ENCODE measurements at regions not wholly inside any gene's neighbourhood (a gene's known extent, or its start where the extent isn't known, plus 50 kb on each side); places are given as distances from the start of the nearest gene placed in this dataset.

- Mint-ChIP-seq H3K9me3 (peaks cover 3% of the 10 kb centered on the region), H3K36me3 (no peaks in the 10 kb centered on the region), H3K27ac (no peak overlapping the region), H3K4me3 (no peak overlapping the region), H3K4me1 (ENCODE audit: low read depth in 2 of 2) (no peaks in the 10 kb centered on the region), H3K27me3 (no peaks in the 10 kb centered on the region)
- ATAC-seq = no peak
- peak; percentile 40 for DNase-seq (ENCODE audit: low spot score)
Observed at GRCh38 chr2:240363746-240364581, 71.5 kb upstream of the GPC1 start.

- peaks cover 3% of the 10 kb centered on the region for H3K9me3 Mint-ChIP-seq
- no peak overlapping the region for H3K4me3 Mint-ChIP-seq
- H3K27ac Mint-ChIP-seq = no peak overlapping the region
- peak; percentile 54 for DNase-seq (ENCODE audit: low spot score)
- no peaks in the 10 kb centered on the region for H3K36me3 Mint-ChIP-seq
- H3K4me1 Mint-ChIP-seq (ENCODE audit: low read depth in 2 of 2) = no peaks in the 10 kb centered on the region
- no peak for ATAC-seq
- no peaks in the 10 kb centered on the region for H3K27me3 Mint-ChIP-seq
Observed at GRCh38 chr2:240364582-240364960, 70.9 kb upstream of the GPC1 start.

- Mint-ChIP-seq H3K27ac (no peak overlapping the region), H3K9me3 (peaks cover 3% of the 10 kb centered on the region), H3K27me3 (no peaks in the 10 kb centered on the region), H3K4me3 (no peak overlapping the region), H3K4me1 (ENCODE audit: low read depth in 2 of 2) (no peaks in the 10 kb centered on the region), H3K36me3 (no peaks in the 10 kb centered on the region)
- ATAC-seq (no peak), DNase-seq (ENCODE audit: low spot score) (peak; percentile 58)
Observed at GRCh38 chr2:240364961-240365775, 70.3 kb upstream of the GPC1 start.

DNA sequence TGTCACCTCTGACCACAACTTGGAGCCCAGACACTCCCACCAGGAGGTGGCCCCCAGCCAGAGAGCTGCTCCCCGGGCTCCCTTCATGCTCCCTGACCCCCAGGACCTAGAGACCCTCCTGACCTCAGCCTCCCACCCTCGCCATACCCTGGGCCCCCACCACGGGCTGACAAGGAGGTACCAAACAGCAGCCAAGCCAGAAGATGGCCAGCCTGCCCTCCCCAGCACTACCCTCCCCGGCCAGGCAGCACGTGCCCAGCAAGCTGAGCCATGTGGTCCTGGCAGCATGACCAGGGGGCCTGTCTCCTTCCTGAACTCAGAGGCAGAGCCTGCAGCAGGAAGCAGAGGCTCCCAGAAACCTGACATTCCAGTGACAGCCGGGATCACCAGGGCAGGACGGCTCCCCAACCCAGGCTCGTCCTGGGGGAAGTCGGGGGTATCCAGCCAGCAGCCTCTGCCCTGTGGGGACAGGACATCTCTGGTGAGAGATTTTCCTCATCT lies 69.4 kb upstream of the GPC1 start:
- ATAC-seq (no peak), DNase-seq (ENCODE audit: low spot score) (no peak)
- Mint-ChIP-seq H3K27me3 (no peaks in the 10 kb centered on the region), H3K27ac (no peak overlapping the region), H3K4me1 (ENCODE audit: low read depth in 2 of 2) (no peaks in the 10 kb centered on the region), H3K4me3 (no peak overlapping the region), H3K9me3 (no peaks in the 10 kb centered on the region), H3K36me3 (no peaks in the 10 kb centered on the region)

DNA sequence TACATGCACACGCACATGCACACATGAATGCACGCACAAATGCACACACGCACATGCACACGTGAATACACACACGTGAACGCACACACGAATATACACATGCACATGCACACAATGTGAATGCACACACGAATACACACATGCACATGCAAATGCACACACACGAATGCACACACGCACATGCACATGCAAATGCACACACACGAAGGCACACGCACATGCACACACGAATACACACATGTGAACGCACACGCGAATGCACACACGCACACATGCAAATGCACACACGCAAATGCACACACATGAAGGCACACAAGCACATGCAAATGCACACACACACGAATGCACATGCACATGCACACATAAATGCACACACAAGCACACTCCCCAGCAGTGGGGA lies 68.6 kb upstream of the GPC1 start:
- Mint-ChIP-seq H3K36me3 (no peaks in the 10 kb centered on the region), H3K27me3 (no peaks in the 10 kb centered on the region), H3K9me3 (no peaks in the 10 kb centered on the region), H3K27ac (no peak overlapping the region), H3K4me3 (no peak overlapping the region), H3K4me1 (ENCODE audit: low read depth in 2 of 2) (no peaks in the 10 kb centered on the region)
- DNase-seq (ENCODE audit: low spot score) (no peak), ATAC-seq (no peak)

- Mint-ChIP-seq H3K4me3 (no peak overlapping the region), H3K4me1 (ENCODE audit: low read depth in 2 of 2) (no peaks in the 10 kb centered on the region), H3K36me3 (no peaks in the 10 kb centered on the region), H3K9me3 (no peaks in the 10 kb centered on the region), H3K27me3 (no peaks in the 10 kb centered on the region), H3K27ac (no peak overlapping the region)
- DNase-seq (ENCODE audit: low spot score) = no peak
- ATAC-seq = no peak
Observed at GRCh38 chr2:240367721-240368120, 67.7 kb upstream of the GPC1 start.

DNA sequence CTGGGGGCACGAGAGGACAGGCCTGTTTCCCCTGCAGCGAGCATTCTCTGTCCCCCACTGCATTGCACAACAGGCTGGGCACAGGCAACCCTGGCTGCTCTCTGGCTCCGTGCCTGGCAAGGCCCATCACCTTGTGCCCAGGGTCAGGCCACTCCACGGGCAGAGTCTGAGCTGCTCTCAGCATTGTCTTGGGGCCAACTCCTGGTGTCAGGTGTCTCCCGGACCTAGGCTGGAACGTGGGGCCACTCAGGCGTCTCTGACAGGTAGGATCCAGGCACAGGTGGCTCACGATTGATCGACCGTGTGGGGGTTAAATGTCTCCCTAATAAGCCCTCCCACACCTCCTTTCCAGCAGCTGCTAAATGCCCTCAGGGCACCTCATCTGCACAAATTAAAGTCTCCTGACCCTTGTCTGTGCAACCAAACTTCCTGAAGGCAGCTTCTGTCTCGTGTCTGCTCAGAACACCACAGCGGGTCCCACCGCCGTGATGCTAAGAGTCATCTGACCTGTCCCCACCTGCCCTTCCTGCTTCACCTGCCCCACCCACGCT lies 66.6 kb upstream of the GPC1 start:
- Mint-ChIP-seq H3K9me3 (no peaks in the 10 kb centered on the region), H3K27me3 (no peaks in the 10 kb centered on the region), H3K27ac (no peak overlapping the region), H3K4me3 (no peak overlapping the region), H3K4me1 (ENCODE audit: low read depth in 2 of 2) (no peaks in the 10 kb centered on the region), H3K36me3 (no peaks in the 10 kb centered on the region)
- DNase-seq (ENCODE audit: low spot score) = no peak
- no peak for ATAC-seq

DNA sequence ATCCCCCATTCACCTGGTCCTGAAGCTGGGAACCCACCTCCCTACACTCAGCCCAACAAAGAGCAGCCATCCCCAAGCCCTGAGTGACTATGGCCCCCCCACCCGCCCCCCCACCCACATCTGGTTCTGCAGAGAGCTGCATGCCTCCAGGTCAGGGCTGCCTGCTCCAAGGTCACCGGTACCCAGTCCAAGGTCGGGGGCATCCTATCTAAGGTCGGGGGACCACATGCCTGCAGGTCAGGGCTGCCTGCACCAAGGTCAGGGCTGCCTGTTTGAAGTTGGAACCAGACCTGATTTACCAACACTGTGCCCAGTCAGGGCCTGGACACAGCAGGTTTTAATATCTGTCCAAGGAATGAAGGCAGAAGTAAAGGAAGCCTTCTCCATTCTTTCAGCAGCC lies 66.1 kb upstream of the GPC1 start:
- H3K9me3 Mint-ChIP-seq = no peaks in the 10 kb centered on the region
- no peaks in the 10 kb centered on the region for H3K4me1 Mint-ChIP-seq (ENCODE audit: low read depth in 2 of 2)
- no peak overlapping the region for H3K27ac Mint-ChIP-seq
- no peak for ATAC-seq
- no peaks in the 10 kb centered on the region for H3K27me3 Mint-ChIP-seq
- DNase-seq (ENCODE audit: low spot score) = no peak
- H3K36me3 Mint-ChIP-seq = no peaks in the 10 kb centered on the region
- H3K4me3 Mint-ChIP-seq = no peak overlapping the region

GRCh38 chr2:240369801-240370585 lies 65.5 kb upstream of the GPC1 start:
- Mint-ChIP-seq H3K4me3 (no peak overlapping the region), H3K27me3 (no peaks in the 10 kb centered on the region), H3K36me3 (no peaks in the 10 kb centered on the region), H3K9me3 (no peaks in the 10 kb centered on the region), H3K4me1 (ENCODE audit: low read depth in 2 of 2) (no peaks in the 10 kb centered on the region), H3K27ac (no peak overlapping the region)
- ATAC-seq (no peak), DNase-seq (ENCODE audit: low spot score) (no peak)

DNA sequence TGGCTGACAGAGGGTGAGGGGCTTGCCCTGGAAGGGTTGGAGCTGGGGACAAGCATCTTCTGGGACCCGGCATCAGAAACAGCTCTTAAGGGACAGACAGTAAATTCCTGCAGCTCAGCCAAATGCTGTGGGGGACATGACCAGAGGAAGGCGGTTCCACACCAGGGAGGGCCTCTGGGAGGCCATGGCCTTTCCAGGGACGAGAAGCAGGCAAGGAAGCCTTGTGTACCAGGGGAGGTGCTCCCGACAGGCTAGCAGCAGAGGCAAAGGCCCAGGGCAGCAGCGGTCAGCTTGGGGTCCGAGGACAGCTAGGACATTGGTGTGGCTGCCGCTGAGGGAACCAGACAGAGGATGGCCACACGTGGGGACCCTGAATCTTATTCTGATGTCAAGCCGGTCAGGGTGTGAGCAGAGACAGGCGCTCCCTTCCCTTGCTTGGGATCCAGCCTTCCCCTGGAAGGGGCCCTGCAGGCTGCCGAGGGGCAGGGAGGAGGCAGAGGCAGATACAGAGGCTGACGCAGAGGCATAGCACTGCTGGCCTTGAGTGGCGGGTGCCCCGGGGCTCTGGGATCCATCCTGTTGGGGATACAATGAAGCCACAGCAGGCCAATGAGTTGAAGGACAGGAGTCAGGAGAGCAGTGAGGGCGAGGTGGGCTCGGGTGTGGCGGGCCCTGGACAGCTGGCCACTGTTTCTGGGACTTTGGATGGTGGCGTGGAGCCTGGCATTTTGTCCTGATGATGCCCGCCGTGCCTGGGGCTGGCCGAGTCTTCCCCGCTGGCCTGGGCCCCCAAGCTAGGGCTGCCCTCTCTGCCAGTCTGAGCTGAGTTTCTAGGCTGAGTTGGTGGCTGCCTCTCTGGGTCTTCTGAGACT lies 64.1 kb upstream of the GPC1 start:
- no peaks in the 10 kb centered on the region for H3K4me1 Mint-ChIP-seq (ENCODE audit: low read depth in 2 of 2)
- no peak overlapping the region for H3K4me3 Mint-ChIP-seq
- H3K9me3 Mint-ChIP-seq = no peaks in the 10 kb centered on the region
- H3K36me3 Mint-ChIP-seq = no peaks in the 10 kb centered on the region
- no peaks in the 10 kb centered on the region for H3K27me3 Mint-ChIP-seq
- no peak overlapping the region for H3K27ac Mint-ChIP-seq
- DNase-seq (ENCODE audit: low spot score) (no peak), ATAC-seq (no peak)

GRCh38 chr2:240372101-240372500 lies 63.4 kb upstream of the GPC1 start:
- no peak overlapping the region for H3K4me3 Mint-ChIP-seq
- H3K27ac Mint-ChIP-seq = no peak overlapping the region
- DNase-seq (ENCODE audit: low spot score) = no peak
- no peaks in the 10 kb centered on the region for H3K36me3 Mint-ChIP-seq
- ATAC-seq = no peak
- no peaks in the 10 kb centered on the region for H3K27me3 Mint-ChIP-seq
- no peaks in the 10 kb centered on the region for H3K4me1 Mint-ChIP-seq (ENCODE audit: low read depth in 2 of 2)
- H3K9me3 Mint-ChIP-seq = no peaks in the 10 kb centered on the region

GRCh38 chr2:240373289-240373885 lies 62.1 kb upstream of the GPC1 start:
- DNase-seq (ENCODE audit: low spot score) = no peak
- no peaks in the 10 kb centered on the region for H3K36me3 Mint-ChIP-seq
- no peak overlapping the region for H3K27ac Mint-ChIP-seq
- peaks cover 0 to 3% of the 10 kb centered on the region in 2 donors for H3K27me3 Mint-ChIP-seq
- H3K9me3 Mint-ChIP-seq = no peaks in the 10 kb centered on the region
- ATAC-seq = no peak
- H3K4me3 Mint-ChIP-seq = no peak overlapping the region
- H3K4me1 Mint-ChIP-seq (ENCODE audit: low read depth in 2 of 2) = no peaks in the 10 kb centered on the region
